Raji (cell line): ENCODE measurements at regions not wholly inside any gene's neighbourhood (a gene's known extent, or its start where the extent isn't known, plus 50 kb on each side); places are given as distances from the start of the nearest gene placed in this dataset.

ENCODE experiments used
- POLR2A ChIP-seq: IDR thresholded peaks from 2 replicates; pipeline ENCODE4 v1.6.1; 2011; ENCODE audit warnings: low read depth, low read length, control low read depth; ENCODE audit not compliant: insufficient read depth

- no peak for TF ChIP-seq POLR2A
Measured at GRCh38 chr15:70561885-70562284, 201.5 kb downstream of the UACA start.

- TF ChIP-seq POLR2A = no peak
Measured at GRCh38 chr15:70560617-70561328, 202.6 kb downstream of the UACA start.

- no peak for TF ChIP-seq POLR2A
Measured at GRCh38 chr15:70559265-70560239, 203.8 kb downstream of the UACA start.

GRCh38 chr15:70558406-70559264 is 204.7 kb downstream of the UACA start:
- no peak for TF ChIP-seq POLR2A

GRCh38 chr15:70557521-70558258 is 205.7 kb downstream of the UACA start:
- TF ChIP-seq POLR2A = no peak

- TF ChIP-seq POLR2A = no peak
Measured at GRCh38 chr15:70556779-70557178, 206.6 kb downstream of the UACA start.

- TF ChIP-seq POLR2A = no peak
Measured at GRCh38 chr15:70556151-70556741, 207.1 kb downstream of the UACA start.

GRCh38 chr15:70555713-70556112 is 207.6 kb downstream of the UACA start:
- TF ChIP-seq POLR2A = no peak

- TF ChIP-seq POLR2A = no peak
Measured at GRCh38 chr15:70547846-70548487, 215.4 kb downstream of the UACA start.

GRCh38 chr15:70545526-70545925 is 217.8 kb downstream of the UACA start:
- TF ChIP-seq POLR2A = no peak

- TF ChIP-seq POLR2A = no peak
Measured at GRCh38 chr15:70541511-70541910, 221.8 kb downstream of the UACA start.

GRCh38 chr15:70539912-70540530 is 223.3 kb downstream of the UACA start:
- TF ChIP-seq POLR2A = no peak

- no peak for TF ChIP-seq POLR2A
Measured at GRCh38 chr15:70539409-70539808, 223.9 kb downstream of the UACA start.
